Thoracic aorta (tissue), 2 donors: ENCODE measurements at regions not wholly inside any gene's neighbourhood (a gene's known extent, or its start where the extent isn't known, plus 50 kb on each side); places are given as distances from the start of the nearest gene placed in this dataset.

Experiments used
- ATAC-seq: fragments of 150-250 bp; one replicate; pipeline ENCODE4 v1.8.0; 2017; ENCODE audit warnings: low read depth; ENCODE audit not compliant: insufficient number of reproducible peaks, low FRiP score
- DNase-seq: peaks from one replicate; pipeline ENCODE4 v3.0.0-alpha.2; 2020; ENCODE audit warnings: low spot score
- H3K27ac ChIP-seq, 2 donors: fragments of 200-600 bp; sonication (generic); 1 replicate in 1 of 2; 2 replicates in 1 of 2; pipeline ENCODE4 v1.5.1; 2016; ENCODE audit warnings: mild to moderate bottlenecking in 2 of 2, moderate library complexity in 2 of 2
- H3K27me3 ChIP-seq: fragments of 200-600 bp; sonication (generic); replicated peaks from 2 replicates; pipeline ENCODE4 v1.6.0; 2016; ENCODE audit warnings: mild to moderate bottlenecking; ENCODE audit not compliant: insufficient read depth
- H3K36me3 ChIP-seq: fragments of 200-600 bp; sonication (generic); one replicate; pipeline ENCODE4 v1.5.1; 2016
- H3K4me1 ChIP-seq, 2 donors: fragments of 200-600 bp; sonication (generic); 1 replicate in 1 of 2; 2 replicates in 1 of 2; pipeline versions ENCODE4 v1.5.1 to v1.6.0; 2016; ENCODE audit warnings: low read depth in 2 of 2, mild to moderate bottlenecking in 1 of 2; ENCODE audit not compliant: control insufficient read depth in 1 of 2
- H3K4me3 ChIP-seq: fragments of 200-600 bp; sonication (generic); 2 replicates; pipeline ENCODE4 v1.5.1; 2016; ENCODE audit warnings: mild to moderate bottlenecking
- H3K9me3 ChIP-seq: fragments of 200-600 bp; sonication (generic); 2 replicates; pipeline ENCODE4 v1.5.1; 2016
- CTCF ChIP-seq: fragments of 200-600 bp; sonication (generic); IDR thresholded peaks from one replicate; pipeline ENCODE4 v1.5.1; 2019; ENCODE audit warnings: antibody characterized with exemption

GRCh38 chr18:73292156-73292555, 424.4 kb upstream of the NETO1 start:
- no peaks in the 10 kb centered on the region for H3K27me3 ChIP-seq
- no peak for TF ChIP-seq CTCF
- H3K27ac ChIP-seq = no peak overlapping the region
- no peaks in the 10 kb centered on the region for H3K4me1 ChIP-seq
- H3K36me3 ChIP-seq = no peaks in the 10 kb centered on the region
- DNase-seq = no peak
- no peak overlapping the region for H3K4me3 ChIP-seq
- ATAC-seq = no peak
- H3K9me3 ChIP-seq = no peaks in the 10 kb centered on the region

- H3K4me1 ChIP-seq = no peaks in the 10 kb centered on the region
- no peaks in the 10 kb centered on the region for H3K36me3 ChIP-seq
- H3K9me3 ChIP-seq = no peaks in the 10 kb centered on the region
- no peak for DNase-seq
- H3K27ac ChIP-seq = no peak overlapping the region
- H3K4me3 ChIP-seq = no peak overlapping the region
- ATAC-seq = no peak
- no peaks in the 10 kb centered on the region for H3K27me3 ChIP-seq
- TF ChIP-seq CTCF = no peak
Measured at GRCh38 chr18:73288813-73289212, 421.0 kb upstream of the NETO1 start.

- ATAC-seq = no peak
Measured at GRCh38 chr18:73286584-73286983, 418.8 kb upstream of the NETO1 start.

GRCh38 chr18:73283788-73284187, 416.0 kb upstream of the NETO1 start:
- no peak for TF ChIP-seq CTCF
- H3K4me1 ChIP-seq = no peaks in the 10 kb centered on the region
- H3K27ac ChIP-seq = no peak overlapping the region
- ATAC-seq (no peak), DNase-seq (no peak)
- no peaks in the 10 kb centered on the region for H3K36me3 ChIP-seq
- H3K9me3 ChIP-seq = no peaks in the 10 kb centered on the region
- no peak overlapping the region for H3K4me3 ChIP-seq
- no peaks in the 10 kb centered on the region for H3K27me3 ChIP-seq

More at GRCh38 chr18:73286584-73286983, 418.8 kb upstream of the NETO1 start:
- Histone ChIP-seq H3K36me3 (no peaks in the 10 kb centered on the region), H3K4me1 (no peaks in the 10 kb centered on the region), H3K9me3 (no peaks in the 10 kb centered on the region), H3K27ac (no peak overlapping the region), H3K27me3 (no peaks in the 10 kb centered on the region), H3K4me3 (no peak overlapping the region)
- no peak for TF ChIP-seq CTCF
- no peak for DNase-seq

- Histone ChIP-seq H3K9me3 (no peaks in the 10 kb centered on the region), H3K27me3 (no peaks in the 10 kb centered on the region), H3K36me3 (no peaks in the 10 kb centered on the region), H3K4me1 (no peaks in the 10 kb centered on the region), H3K27ac (no peak overlapping the region), H3K4me3 (no peak overlapping the region)
- no peak for DNase-seq
- ATAC-seq = no peak
- no peak for TF ChIP-seq CTCF
Measured at GRCh38 chr18:73283032-73283431, 415.2 kb upstream of the NETO1 start.
